ENCODE measurements at regions not wholly inside any gene's neighbourhood (a gene's known extent, or its start where the extent isn't known, plus 50 kb on each side); places are given as distances from the start of the nearest gene placed in this dataset.
"Not testable (repeated sequence)": the region's sequence is repeated elsewhere in the genome, so short reads cannot be mapped to it uniquely, and the experiment has no call there.

GRCh38 chr3:198155771-198156170 is 195.8 kb downstream of the LMLN start:
- TF ChIP-seq, protein P1, sequence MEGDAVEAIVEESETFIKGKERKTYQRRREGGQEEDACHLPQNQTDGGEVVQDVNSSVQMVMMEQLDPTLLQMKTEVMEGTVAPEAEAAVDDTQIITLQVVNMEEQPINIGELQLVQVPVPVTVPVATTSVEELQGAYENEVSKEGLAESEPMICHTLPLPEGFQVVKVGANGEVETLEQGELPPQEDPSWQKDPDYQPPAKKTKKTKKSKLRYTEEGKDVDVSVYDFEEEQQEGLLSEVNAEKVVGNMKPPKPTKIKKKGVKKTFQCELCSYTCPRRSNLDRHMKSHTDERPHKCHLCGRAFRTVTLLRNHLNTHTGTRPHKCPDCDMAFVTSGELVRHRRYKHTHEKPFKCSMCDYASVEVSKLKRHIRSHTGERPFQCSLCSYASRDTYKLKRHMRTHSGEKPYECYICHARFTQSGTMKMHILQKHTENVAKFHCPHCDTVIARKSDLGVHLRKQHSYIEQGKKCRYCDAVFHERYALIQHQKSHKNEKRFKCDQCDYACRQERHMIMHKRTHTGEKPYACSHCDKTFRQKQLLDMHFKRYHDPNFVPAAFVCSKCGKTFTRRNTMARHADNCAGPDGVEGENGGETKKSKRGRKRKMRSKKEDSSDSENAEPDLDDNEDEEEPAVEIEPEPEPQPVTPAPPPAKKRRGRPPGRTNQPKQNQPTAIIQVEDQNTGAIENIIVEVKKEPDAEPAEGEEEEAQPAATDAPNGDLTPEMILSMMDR (IDR thresholded peaks at IDR 0.05) = not testable (repeated sequence)
- TF ChIP-seq POLR2A (IDR thresholded peaks at IDR 0.05) = not testable (repeated sequence)
